GM23338 (cell line): ENCODE measurements at regions not wholly inside any gene's neighbourhood (a gene's known extent, or its start where the extent isn't known, plus 50 kb on each side); places are given as distances from the start of the nearest gene placed in this dataset.

Source experiments
- ATAC-seq: fragments of 200-7000 bp; cut with Tn5 transposase; 3 replicates; pipeline ENCODE4 v1.9.1; 2020
- DNase-seq: peaks from one replicate; pipeline ENCODE4 v3.0.0-alpha.2; 2015; ENCODE audit warnings: low spot score
- H2AFZ ChIP-seq: fragments of 200-600 bp; sonication (generic); 2 replicates; pipeline ENCODE4 v1.8.0; 2016; ENCODE audit warnings: antibody characterized with exemption, mild to moderate bottlenecking, moderate library complexity
- H3F3A ChIP-seq: fragments of 200-600 bp; sonication (generic); replicated peaks from 2 replicates; pipeline ENCODE4 v1.8.0; 2017; ENCODE audit warnings: antibody characterized with exemption, mixed run types, low read depth
- H3K27ac ChIP-seq: fragments of 200-600 bp; sonication (generic); 2 replicates; pipeline ENCODE4 v1.6.1; 2016; ENCODE audit warnings: low read depth
- H3K27me3 ChIP-seq: fragments of 200-600 bp; sonication (generic); 2 replicates; pipeline ENCODE4 v1.8.0; 2016; ENCODE audit warnings: mild to moderate bottlenecking, mixed run types, moderate library complexity; ENCODE audit not compliant: insufficient read depth
- H3K36me3 ChIP-seq: fragments of 200-600 bp; sonication (generic); 2 replicates; pipeline ENCODE4 v1.8.0; 2016; ENCODE audit warnings: mild to moderate bottlenecking; ENCODE audit not compliant: insufficient read depth
- H3K4me1 ChIP-seq: fragments of 200-600 bp; sonication (generic); 2 replicates; pipeline ENCODE4 v1.8.0; 2016; ENCODE audit warnings: mild to moderate bottlenecking, moderate library complexity; ENCODE audit not compliant: insufficient read depth
- H3K4me2 ChIP-seq: fragments of 200-600 bp; sonication (generic); 2 replicates; pipeline ENCODE4 v1.7.1; 2017; ENCODE audit warnings: mixed run types
- H3K4me3 ChIP-seq: fragments of 200-600 bp; sonication (generic); 2 replicates; pipeline ENCODE4 v1.6.1; 2016; ENCODE audit warnings: mixed run types
- H3K79me2 ChIP-seq: fragments of 200-600 bp; sonication (generic); replicated peaks from 2 replicates; pipeline ENCODE4 v1.8.0; 2017; ENCODE audit warnings: mild to moderate bottlenecking; ENCODE audit not compliant: insufficient read depth
- H3K9me2 ChIP-seq: fragments of 200-600 bp; sonication (generic); 2 replicates; pipeline ENCODE4 v1.8.0; 2017; ENCODE audit not compliant: insufficient read depth
- H4K20me1 ChIP-seq: fragments of 200-600 bp; sonication (generic); replicated peaks from 2 replicates; pipeline ENCODE4 v1.8.0; 2017; ENCODE audit warnings: mild to moderate bottlenecking; ENCODE audit not compliant: insufficient read depth
- H3K27ac Mint-ChIP-seq: 2 replicates; pipeline ENCODE4 v1.8.0; 2020; ENCODE audit warnings: inconsistent platforms, mild to moderate bottlenecking, moderate library complexity, mixed read lengths
- H3K27me3 Mint-ChIP-seq: 3 replicates; pipeline ENCODE4 v1.8.0; 2022; ENCODE audit warnings: low read depth, mild to moderate bottlenecking, moderate library complexity, mixed read lengths, inconsistent platforms; ENCODE audit not compliant: insufficient read depth, poor library complexity
- H3K36me3 Mint-ChIP-seq: 3 replicates; pipeline ENCODE4 v1.8.0; 2021; ENCODE audit warnings: low read depth, mild to moderate bottlenecking, inconsistent platforms, moderate library complexity, mixed read lengths
- H3K4me1 Mint-ChIP-seq: 3 replicates; pipeline ENCODE4 v1.8.0; 2020; ENCODE audit warnings: mild to moderate bottlenecking, inconsistent platforms, mixed read lengths
- H3K4me3 Mint-ChIP-seq: 3 replicates; pipeline ENCODE4 v1.8.0; 2021; ENCODE audit warnings: moderate library complexity, mild to moderate bottlenecking, inconsistent platforms, mixed read lengths
- H3K9me3 Mint-ChIP-seq: 3 replicates; pipeline ENCODE4 v1.8.0; 2020; ENCODE audit warnings: moderate library complexity, mild to moderate bottlenecking, inconsistent platforms, mixed read lengths
- CREB1 ChIP-seq: fragments of 250-450 bp; sonication (Bioruptor Pico); IDR thresholded peaks from 2 replicates; pipeline ENCODE4 v1.5.0; 2020; ENCODE audit warnings: low read depth, mild to moderate bottlenecking, moderate library complexity
- EZH2 ChIP-seq: fragments of 200-600 bp; sonication (generic); IDR thresholded peaks from one replicate; pipeline ENCODE4 v1.8.0; 2017; ENCODE audit warnings: antibody characterized with exemption, mild to moderate bottlenecking, low read depth; ENCODE audit not compliant: unreplicated experiment
- EZH2phosphoT487 ChIP-seq: fragments of 200-600 bp; sonication (generic); IDR thresholded peaks from one replicate; pipeline ENCODE4 v1.8.1; 2018; ENCODE audit warnings: antibody characterized with exemption; ENCODE audit not compliant: unreplicated experiment
- JUNB ChIP-seq: IDR thresholded peaks from one replicate; pipeline ENCODE4 v1.6.1; 2016; ENCODE audit warnings: antibody characterized with exemption; ENCODE audit not compliant: unreplicated experiment
- NANOG ChIP-seq: IDR thresholded peaks from 2 replicates; pipeline ENCODE4 v1.6.1; 2016; ENCODE audit warnings: antibody characterized with exemption, borderline replicate concordance
- STAT1 ChIP-seq: IDR thresholded peaks from one replicate; pipeline ENCODE4 v1.6.1; 2016; ENCODE audit warnings: antibody characterized with exemption; ENCODE audit not compliant: unreplicated experiment
- ZNF114 ChIP-seq: fragments of 250-450 bp; sonication (Bioruptor Pico); IDR thresholded peaks from 2 replicates; pipeline ENCODE4 v1.5.0; 2020; ENCODE audit warnings: mild to moderate bottlenecking, moderate library complexity
- ZNF331 ChIP-seq: fragments of 250-450 bp; sonication (Bioruptor Pico); IDR thresholded peaks from 2 replicates; pipeline ENCODE4 v1.5.0; 2020; ENCODE audit warnings: low read depth, mild to moderate bottlenecking, moderate library complexity
- TF ChIP-seq, protein P1 (sequence below): fragments of 250-450 bp; sonication (Bioruptor Pico); IDR thresholded peaks from 2 replicates; pipeline ENCODE4 v1.5.0; 2020; ENCODE audit warnings: mild to moderate bottlenecking, moderate library complexity
- TF ChIP-seq, protein P2 (sequence below), 2 experiments: fragments of 200-600 bp in 1 of 2; sonication (generic) in 1 of 2; conservative IDR thresholded peaks; 2 replicates each; pipeline versions ENCODE4 v1.5.1 to v1.6.1; 2016 to 2017; ENCODE audit warnings: antibody characterized with exemption in 2 of 2, low read depth in 2 of 2, mild to moderate bottlenecking in 2 of 2, moderate library complexity in 1 of 2

DNA sequence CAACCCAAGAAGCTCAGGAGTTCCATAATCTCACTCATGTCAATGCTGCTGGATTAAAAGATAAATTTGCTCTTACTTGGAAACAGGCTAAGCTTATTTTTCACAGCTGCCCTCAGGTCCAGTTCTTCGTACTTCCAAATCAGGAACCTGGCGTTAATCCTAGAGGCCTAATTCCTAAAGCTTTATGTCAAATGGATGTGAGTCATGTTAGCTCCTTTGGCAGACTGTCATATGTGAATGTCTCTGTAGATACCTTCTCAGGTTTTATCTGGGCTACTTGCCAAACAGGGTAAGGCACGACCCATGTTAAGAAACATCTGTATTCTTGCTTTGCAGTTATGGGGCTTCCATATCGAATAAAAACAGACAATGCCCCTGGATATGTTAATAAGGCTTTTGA lies 504.6 kb downstream of the ALG10 start:
- H3K4me2 ChIP-seq: no peak overlapping the region
- no peaks in the 10 kb centered on the region for H3K9me2 ChIP-seq
- no peaks in the 10 kb centered on the region for H3K79me2 ChIP-seq
- TF ChIP-seq STAT1: no peak
- TF ChIP-seq CREB1 (CRISPR knock-in tag): no peak
- no peak for TF ChIP-seq ZNF114 (CRISPR knock-in tag)
- no peak for TF ChIP-seq ZNF331 (CRISPR knock-in tag)
- TF ChIP-seq, protein P1, sequence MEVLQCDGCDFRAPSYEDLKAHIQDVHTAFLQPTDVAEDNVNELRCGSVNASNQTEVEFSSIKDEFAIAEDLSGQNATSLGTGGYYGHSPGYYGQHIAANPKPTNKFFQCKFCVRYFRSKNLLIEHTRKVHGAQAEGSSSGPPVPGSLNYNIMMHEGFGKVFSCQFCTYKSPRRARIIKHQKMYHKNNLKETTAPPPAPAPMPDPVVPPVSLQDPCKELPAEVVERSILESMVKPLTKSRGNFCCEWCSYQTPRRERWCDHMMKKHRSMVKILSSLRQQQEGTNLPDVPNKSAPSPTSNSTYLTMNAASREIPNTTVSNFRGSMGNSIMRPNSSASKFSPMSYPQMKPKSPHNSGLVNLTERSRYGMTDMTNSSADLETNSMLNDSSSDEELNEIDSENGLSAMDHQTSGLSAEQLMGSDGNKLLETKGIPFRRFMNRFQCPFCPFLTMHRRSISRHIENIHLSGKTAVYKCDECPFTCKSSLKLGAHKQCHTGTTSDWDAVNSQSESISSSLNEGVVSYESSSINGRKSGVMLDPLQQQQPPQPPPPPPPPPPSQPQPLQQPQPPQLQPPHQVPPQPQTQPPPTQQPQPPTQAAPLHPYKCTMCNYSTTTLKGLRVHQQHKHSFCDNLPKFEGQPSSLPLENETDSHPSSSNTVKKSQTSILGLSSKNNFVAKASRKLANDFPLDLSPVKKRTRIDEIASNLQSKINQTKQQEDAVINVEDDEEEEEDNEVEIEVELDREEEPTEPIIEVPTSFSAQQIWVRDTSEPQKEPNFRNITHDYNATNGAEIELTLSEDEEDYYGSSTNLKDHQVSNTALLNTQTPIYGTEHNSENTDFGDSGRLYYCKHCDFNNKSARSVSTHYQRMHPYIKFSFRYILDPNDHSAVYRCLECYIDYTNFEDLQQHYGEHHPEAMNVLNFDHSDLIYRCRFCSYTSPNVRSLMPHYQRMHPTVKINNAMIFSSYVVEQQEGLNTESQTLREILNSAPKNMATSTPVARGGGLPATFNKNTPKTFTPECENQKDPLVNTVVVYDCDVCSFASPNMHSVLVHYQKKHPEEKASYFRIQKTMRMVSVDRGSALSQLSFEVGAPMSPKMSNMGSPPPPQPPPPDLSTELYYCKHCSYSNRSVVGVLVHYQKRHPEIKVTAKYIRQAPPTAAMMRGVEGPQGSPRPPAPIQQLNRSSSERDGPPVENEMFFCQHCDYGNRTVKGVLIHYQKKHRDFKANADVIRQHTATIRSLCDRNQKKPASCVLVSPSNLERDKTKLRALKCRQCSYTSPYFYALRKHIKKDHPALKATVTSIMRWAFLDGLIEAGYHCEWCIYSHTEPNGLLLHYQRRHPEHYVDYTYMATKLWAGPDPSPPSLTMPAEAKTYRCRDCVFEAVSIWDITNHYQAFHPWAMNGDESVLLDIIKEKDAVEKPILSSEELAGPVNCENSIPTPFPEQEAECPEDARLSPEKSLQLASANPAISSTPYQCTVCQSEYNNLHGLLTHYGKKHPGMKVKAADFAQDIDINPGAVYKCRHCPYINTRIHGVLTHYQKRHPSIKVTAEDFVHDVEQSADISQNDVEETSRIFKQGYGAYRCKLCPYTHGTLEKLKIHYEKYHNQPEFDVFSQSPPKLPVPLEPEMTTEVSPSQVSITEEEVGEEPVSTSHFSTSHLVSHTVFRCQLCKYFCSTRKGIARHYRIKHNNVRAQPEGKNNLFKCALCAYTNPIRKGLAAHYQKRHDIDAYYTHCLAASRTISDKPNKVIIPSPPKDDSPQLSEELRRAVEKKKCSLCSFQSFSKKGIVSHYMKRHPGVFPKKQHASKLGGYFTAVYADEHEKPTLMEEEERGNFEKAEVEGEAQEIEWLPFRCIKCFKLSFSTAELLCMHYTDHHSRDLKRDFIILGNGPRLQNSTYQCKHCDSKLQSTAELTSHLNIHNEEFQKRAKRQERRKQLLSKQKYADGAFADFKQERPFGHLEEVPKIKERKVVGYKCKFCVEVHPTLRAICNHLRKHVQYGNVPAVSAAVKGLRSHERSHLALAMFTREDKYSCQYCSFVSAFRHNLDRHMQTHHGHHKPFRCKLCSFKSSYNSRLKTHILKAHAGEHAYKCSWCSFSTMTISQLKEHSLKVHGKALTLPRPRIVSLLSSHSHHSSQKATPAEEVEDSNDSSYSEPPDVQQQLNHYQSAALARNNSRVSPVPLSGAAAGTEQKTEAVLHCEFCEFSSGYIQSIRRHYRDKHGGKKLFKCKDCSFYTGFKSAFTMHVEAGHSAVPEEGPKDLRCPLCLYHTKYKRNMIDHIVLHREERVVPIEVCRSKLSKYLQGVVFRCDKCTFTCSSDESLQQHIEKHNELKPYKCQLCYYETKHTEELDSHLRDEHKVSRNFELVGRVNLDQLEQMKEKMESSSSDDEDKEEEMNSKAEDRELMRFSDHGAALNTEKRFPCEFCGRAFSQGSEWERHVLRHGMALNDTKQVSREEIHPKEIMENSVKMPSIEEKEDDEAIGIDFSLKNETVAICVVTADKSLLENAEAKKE: no peak
- no peak for TF ChIP-seq JUNB
- TF ChIP-seq, protein P2, sequence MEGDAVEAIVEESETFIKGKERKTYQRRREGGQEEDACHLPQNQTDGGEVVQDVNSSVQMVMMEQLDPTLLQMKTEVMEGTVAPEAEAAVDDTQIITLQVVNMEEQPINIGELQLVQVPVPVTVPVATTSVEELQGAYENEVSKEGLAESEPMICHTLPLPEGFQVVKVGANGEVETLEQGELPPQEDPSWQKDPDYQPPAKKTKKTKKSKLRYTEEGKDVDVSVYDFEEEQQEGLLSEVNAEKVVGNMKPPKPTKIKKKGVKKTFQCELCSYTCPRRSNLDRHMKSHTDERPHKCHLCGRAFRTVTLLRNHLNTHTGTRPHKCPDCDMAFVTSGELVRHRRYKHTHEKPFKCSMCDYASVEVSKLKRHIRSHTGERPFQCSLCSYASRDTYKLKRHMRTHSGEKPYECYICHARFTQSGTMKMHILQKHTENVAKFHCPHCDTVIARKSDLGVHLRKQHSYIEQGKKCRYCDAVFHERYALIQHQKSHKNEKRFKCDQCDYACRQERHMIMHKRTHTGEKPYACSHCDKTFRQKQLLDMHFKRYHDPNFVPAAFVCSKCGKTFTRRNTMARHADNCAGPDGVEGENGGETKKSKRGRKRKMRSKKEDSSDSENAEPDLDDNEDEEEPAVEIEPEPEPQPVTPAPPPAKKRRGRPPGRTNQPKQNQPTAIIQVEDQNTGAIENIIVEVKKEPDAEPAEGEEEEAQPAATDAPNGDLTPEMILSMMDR (conservative IDR thresholded peaks at IDR 0.05; ENCODE audit: low read depth in 2 of 2): no peak
- TF ChIP-seq EZH2: no peak
- no peak for TF ChIP-seq NANOG
- TF ChIP-seq EZH2phosphoT487: no peak
- H3K36me3 ChIP-seq: peaks cover 9% of the 10 kb centered on the region
- Mint-ChIP-seq H3K4me3 (no peak overlapping the region), H3K27ac (no peak overlapping the region), H3K36me3 (peaks cover 43% of the 10 kb centered on the region), H3K4me1 (no peaks in the 10 kb centered on the region), H3K9me3 (peaks cover 100% of the 10 kb centered on the region), H3K27me3 (no peaks in the 10 kb centered on the region)
- ATAC-seq (no peak), DNase-seq (no peak)
- H3K27ac ChIP-seq: no peak overlapping the region
- H3K4me3 ChIP-seq: no peak overlapping the region
- H3F3A ChIP-seq: no peaks in the 10 kb centered on the region
- no peak overlapping the region for H2AFZ ChIP-seq
- H3K4me1 ChIP-seq: no peaks in the 10 kb centered on the region
- H4K20me1 ChIP-seq: no peaks in the 10 kb centered on the region
- H3K27me3 ChIP-seq: no peaks in the 10 kb centered on the region
